ENCODE measurements at regions not wholly inside any gene's neighbourhood (a gene's known extent, or its start where the extent isn't known, plus 50 kb on each side); places are given as distances from the start of the nearest gene placed in this dataset.

DNA sequence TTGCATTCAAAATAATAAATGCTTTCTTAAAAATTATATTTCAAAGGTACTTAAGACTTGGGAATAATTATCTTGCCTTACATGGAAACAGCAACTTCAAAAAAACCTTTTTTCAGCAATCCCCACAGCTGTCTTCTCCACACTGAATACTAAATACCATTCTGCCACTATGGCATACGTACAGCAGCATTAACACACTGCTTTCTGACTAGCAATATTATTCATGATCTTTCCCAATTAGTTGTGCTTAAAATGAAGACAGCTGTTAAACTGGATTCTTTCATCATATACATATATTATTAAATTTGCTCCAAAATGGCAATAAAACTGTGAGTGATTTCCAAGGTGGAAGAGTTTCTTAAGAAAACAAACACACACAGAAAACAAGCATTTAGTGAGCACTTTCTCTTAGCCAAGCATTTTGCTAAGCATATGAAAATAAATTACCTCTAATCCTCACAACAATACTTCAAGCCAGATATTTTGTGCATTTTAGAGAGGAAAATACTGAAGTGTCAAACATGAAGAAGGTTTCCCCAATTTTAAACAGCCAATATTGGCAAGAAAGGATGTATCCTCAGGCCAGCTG lies 609.5 kb downstream of the SLITRK1 start:
- H3K36me3 ChIP-seq (ENCODE audit: control insufficient read depth, insufficient read depth, low read length): no peaks in the 10 kb centered on the region
- DNase-seq (no peak), ATAC-seq (ENCODE audit: low read depth) (no peak)
- no peak overlapping the region for H2AK9ac ChIP-seq (replicated peaks; ENCODE audit: low read depth, low read length, poor library complexity)
- TF ChIP-seq POLR2A (IDR thresholded peaks at IDR 0.05; ENCODE audit: low read depth, low read length) (no peak), RAD21 (IDR thresholded peaks at IDR 0.05; ENCODE audit: low read length) (no peak), FOS (IDR thresholded peaks at IDR 0.05; ENCODE audit: low read depth, low read length) (no peak), MAFK (IDR thresholded peaks at IDR 0.05; ENCODE audit: low read depth, low read length) (no peak), NFE2L2 (IDR thresholded peaks at IDR 0.05; ENCODE audit: low read depth, low read length) (no peak), RFX5 (IDR thresholded peaks at IDR 0.05; ENCODE audit: low read depth, low read length) (no peak), CTCF (conservative IDR thresholded peaks at IDR 0.05; ENCODE audit: low read depth, low read length) (no peak), SMC3 (IDR thresholded peaks at IDR 0.05; ENCODE audit: low read depth, low read length) (no peak), CHD1 (IDR thresholded peaks at IDR 0.05; ENCODE audit: low read depth, low read length) (no peak), MAZ (IDR thresholded peaks at IDR 0.05; ENCODE audit: borderline replicate concordance, low read depth, low read length) (no peak), USF2 (IDR thresholded peaks at IDR 0.05; ENCODE audit: low read depth, low read length) (no peak)
- H3K18ac ChIP-seq (ENCODE audit: low read depth, low read length): no peak overlapping the region
- peak overlapping the region; percentile 45; the same call in 1 of the 2 replicates for H3K14ac ChIP-seq (replicated peaks; ENCODE audit: low read depth, low read length)
- ChIA-PET CTCF (no interaction called here), POLR2A (ENCODE audit: unreplicated experiment) (no interaction called here)
- no peak overlapping the region for H3K27ac ChIP-seq (ENCODE audit: insufficient read depth, low read length)
- in situ Hi-C loops (cut with MboI; ENCODE audit: low sequenced_read_pairs) (no loop called here), dilution Hi-C loops (cut with HindIII; ENCODE audit: low sequenced_read_pairs, unreplicated experiment) (no loop called here), intact Hi-C loops (cut with micrococcal nuclease) (no loop called here)
- H4K8ac ChIP-seq (ENCODE audit: low read depth in 2 of 2, low read length in 2 of 2): peak overlapping the region in 1 of 2 experiments; percentile 2; a peak in 1 of 4 replicates
- H3K79me1 ChIP-seq (ENCODE audit: low read depth in 1 of 2, low read length in 2 of 2): no peaks in the 10 kb centered on the region
- no TSS peak for BruUV-seq (replicated peaks)
- no peak overlapping the region for H2BK5ac ChIP-seq (ENCODE audit: low read depth, low read length, poor library complexity, severe bottlenecking)
- no peak overlapping the region for H4K91ac ChIP-seq (ENCODE audit: insufficient read depth, low read depth, low read length)
- no peak overlapping the region for H3K23ac ChIP-seq (ENCODE audit: low read depth, low read length)
- no peak overlapping the region for H2AK5ac ChIP-seq (ENCODE audit: low read depth, low read length)
- peak overlapping the region; percentile 60; the same call in 1 of the 2 replicates for H2BK120ac ChIP-seq (ENCODE audit: low read depth, low read length)
- WGBS, 2 experiments (ENCODE audit: extremely low coverage in 2 of 2, insufficient read length in 1 of 2): no CpG with 5 or more reads among the region's 1 CpG
- H3K9me3 ChIP-seq (ENCODE audit: control insufficient read depth, insufficient read depth, low read length): no peaks in the 10 kb centered on the region
- no peaks in the 10 kb centered on the region for H4K20me1 ChIP-seq (ENCODE audit: insufficient read depth, low read length)
- H3K27me3 ChIP-seq (ENCODE audit: control insufficient read depth, insufficient read depth, low read length): no peaks in the 10 kb centered on the region
- H3K9me1 ChIP-seq (ENCODE audit: insufficient read depth, low read length): no peaks in the 10 kb centered on the region
- H3K4me2 ChIP-seq (ENCODE audit: low read depth, low read length): no peak overlapping the region
- H3K4me3 ChIP-seq (ENCODE audit: insufficient read depth, low read depth, low read length): no peak overlapping the region
- H2BK15ac ChIP-seq (ENCODE audit: low read depth, low read length): peak overlapping the region; percentile 63; the same call in 1 of the 3 replicates
- H4K5ac ChIP-seq (ENCODE audit: low read depth, low read length): no peak overlapping the region
- peaks cover 5% of the 10 kb centered on the region; the same call in 1 of the 2 replicates for H3K4me1 ChIP-seq (ENCODE audit: control insufficient read depth, insufficient read depth, low read length)
- no peak overlapping the region for H3K56ac ChIP-seq (ENCODE audit: extremely low read depth, insufficient read depth, low read length)
- peak overlapping the region; percentile 64; the same call in 1 of the 2 replicates for H3K4ac ChIP-seq (ENCODE audit: low read depth, low read length)
- peak overlapping the region; percentile 76; the same call in 1 of the 2 replicates for H2BK20ac ChIP-seq (ENCODE audit: low read depth, low read length)
- no peak overlapping the region for H3K9ac ChIP-seq (ENCODE audit: low read depth, low read length)
- no peak overlapping the region for H2AFZ ChIP-seq (replicated peaks; ENCODE audit: low read length, poor library complexity)

Data from IMR-90 (cell line).